ENCODE measurements at regions not wholly inside any gene's neighbourhood (a gene's known extent, or its start where the extent isn't known, plus 50 kb on each side); places are given as distances from the start of the nearest gene placed in this dataset.

- Histone ChIP-seq H2AFZ (ENCODE audit: low read depth, low read length) (no peak overlapping the region), H2BK15ac (ENCODE audit: low read depth, poor library complexity, severe bottlenecking) (no peak overlapping the region), H3K4me1 (ENCODE audit: control insufficient read depth, insufficient read depth, low read depth, low read length) (no peaks in the 10 kb centered on the region), H4K91ac (ENCODE audit: low read length) (no peak overlapping the region), H2BK5ac (ENCODE audit: low read depth, low read length, poor library complexity, severe bottlenecking) (no peak overlapping the region), H3K4me3 (ENCODE audit: insufficient read depth in 1 of 2, low read depth in 1 of 2, low read length in 2 of 2) (no peak overlapping the region), H3K36me3 (ENCODE audit: control insufficient read depth in 1 of 2, insufficient read depth in 2 of 2, low read depth in 1 of 2, low read length in 2 of 2) (no peaks in the 10 kb centered on the region), H2AK5ac (ENCODE audit: low read length, severe bottlenecking) (no peak overlapping the region), H3K79me1 (replicated peaks; ENCODE audit: low read length, poor library complexity, severe bottlenecking) (no peaks in the 10 kb centered on the region), H3K27ac (ENCODE audit: low read length, poor library complexity, severe bottlenecking) (no peak overlapping the region), H3K4ac (ENCODE audit: low read depth in 1 of 2, low read length in 2 of 2) (no peak overlapping the region), H3K27me3 (ENCODE audit: control insufficient read depth in 1 of 2, insufficient read depth in 1 of 2, low read length in 2 of 2) (no peaks in the 10 kb centered on the region), H2BK120ac (ENCODE audit: low read depth, low read length) (no peak overlapping the region), H3K9ac (ENCODE audit: low read length) (no peak overlapping the region), H3K9me3 (ENCODE audit: control insufficient read depth, low read length) (peaks cover 20% of the 10 kb centered on the region), H4K8ac (ENCODE audit: low read length) (no peak overlapping the region), H3K18ac (ENCODE audit: low read depth in 1 of 2, low read length in 2 of 2) (no peak overlapping the region), H3K4me2 (ENCODE audit: low read length, poor library complexity, severe bottlenecking) (no peak overlapping the region), H3K23ac (ENCODE audit: low read length in 2 of 2) (no peak overlapping the region), H3K14ac (ENCODE audit: low read length in 2 of 2) (no peak overlapping the region), H2BK12ac (ENCODE audit: low read length in 2 of 2) (no peak overlapping the region)
- WGBS: no CpG with 5 or more reads among the region's 2 CpGs
- DNase-seq: no peak
Observed at GRCh38 chr1:105343317-105343716, 1593.6 kb downstream of the AMY1C start.

- Histone ChIP-seq H2BK5ac (ENCODE audit: low read depth, low read length, poor library complexity, severe bottlenecking) (no peak overlapping the region), H3K9me3 (ENCODE audit: control insufficient read depth, low read length) (peaks cover 8% of the 10 kb centered on the region), H3K27ac (ENCODE audit: low read length, poor library complexity, severe bottlenecking) (no peak overlapping the region), H3K4me2 (ENCODE audit: low read length, poor library complexity, severe bottlenecking) (no peak overlapping the region), H3K4ac (ENCODE audit: low read depth in 1 of 2, low read length in 2 of 2) (no peak overlapping the region), H3K14ac (ENCODE audit: low read length in 2 of 2) (no peak overlapping the region), H3K27me3 (ENCODE audit: control insufficient read depth in 1 of 2, insufficient read depth in 1 of 2, low read length in 2 of 2) (no peaks in the 10 kb centered on the region), H3K18ac (ENCODE audit: low read depth in 1 of 2, low read length in 2 of 2) (no peak overlapping the region), H2AK5ac (ENCODE audit: low read length, severe bottlenecking) (no peak overlapping the region), H2BK15ac (ENCODE audit: low read depth, poor library complexity, severe bottlenecking) (no peak overlapping the region), H2BK12ac (ENCODE audit: low read length in 2 of 2) (no peak overlapping the region), H4K8ac (ENCODE audit: low read length) (no peak overlapping the region), H3K23ac (ENCODE audit: low read length in 2 of 2) (no peak overlapping the region), H3K36me3 (ENCODE audit: control insufficient read depth in 1 of 2, insufficient read depth in 2 of 2, low read depth in 1 of 2, low read length in 2 of 2) (no peaks in the 10 kb centered on the region), H2AFZ (ENCODE audit: low read depth, low read length) (no peak overlapping the region), H3K4me1 (ENCODE audit: control insufficient read depth, insufficient read depth, low read depth, low read length) (no peaks in the 10 kb centered on the region), H3K79me1 (replicated peaks; ENCODE audit: low read length, poor library complexity, severe bottlenecking) (no peaks in the 10 kb centered on the region), H3K4me3 (ENCODE audit: insufficient read depth in 1 of 2, low read depth in 1 of 2, low read length in 2 of 2) (no peak overlapping the region), H3K9ac (ENCODE audit: low read length) (no peak overlapping the region), H4K91ac (ENCODE audit: low read length) (no peak overlapping the region), H2BK120ac (ENCODE audit: low read depth, low read length) (no peak overlapping the region)
- no peak for DNase-seq
- no CpG with 5 or more reads among the region's 1 CpG for WGBS
Observed at GRCh38 chr1:105359457-105359856, 1609.8 kb downstream of the AMY1C start.

DNA sequence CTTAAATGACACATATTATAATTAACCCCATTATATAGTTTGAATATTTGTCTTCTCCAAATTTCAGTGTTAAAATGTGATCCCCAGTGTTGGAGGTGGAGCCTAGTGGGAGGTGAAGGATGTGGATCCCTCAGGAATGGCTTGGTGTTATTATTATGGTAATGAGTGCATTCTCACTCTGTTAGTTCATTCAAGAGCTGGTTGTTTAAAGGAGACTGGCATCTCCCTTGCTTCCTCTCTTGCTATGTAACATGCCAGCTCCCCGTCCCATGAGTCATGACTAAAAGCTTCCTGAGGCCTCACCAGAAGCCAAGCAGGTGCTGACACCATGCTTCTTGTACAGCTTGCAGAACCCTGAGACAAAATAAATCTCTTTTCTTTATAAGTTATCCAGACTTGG, 1612.7 kb downstream of the AMY1C start:
- no peak overlapping the region for H3K9ac ChIP-seq (ENCODE audit: low read length)
- H3K9me3 ChIP-seq (ENCODE audit: control insufficient read depth, low read length): peaks cover 11% of the 10 kb centered on the region
- no peak overlapping the region for H3K23ac ChIP-seq (ENCODE audit: low read length in 2 of 2)
- H2BK5ac ChIP-seq (ENCODE audit: low read depth, low read length, poor library complexity, severe bottlenecking): no peak overlapping the region
- H3K4me2 ChIP-seq (ENCODE audit: low read length, poor library complexity, severe bottlenecking): no peak overlapping the region
- H2BK120ac ChIP-seq (ENCODE audit: low read depth, low read length): no peak overlapping the region
- no peaks in the 10 kb centered on the region for H3K27me3 ChIP-seq (ENCODE audit: control insufficient read depth in 1 of 2, insufficient read depth in 1 of 2, low read length in 2 of 2)
- no peaks in the 10 kb centered on the region for H3K4me1 ChIP-seq (ENCODE audit: control insufficient read depth, insufficient read depth, low read depth, low read length)
- no peak overlapping the region for H2AFZ ChIP-seq (ENCODE audit: low read depth, low read length)
- H2BK15ac ChIP-seq (ENCODE audit: low read depth, poor library complexity, severe bottlenecking): no peak overlapping the region
- no peaks in the 10 kb centered on the region for H3K36me3 ChIP-seq (ENCODE audit: control insufficient read depth in 1 of 2, insufficient read depth in 2 of 2, low read depth in 1 of 2, low read length in 2 of 2)
- 86% methylated on average over 1 of the region's 1 CpG for WGBS
- H3K27ac ChIP-seq (ENCODE audit: low read length, poor library complexity, severe bottlenecking): no peak overlapping the region
- no peak overlapping the region for H4K8ac ChIP-seq (ENCODE audit: low read length)
- no peak for DNase-seq
- H2BK12ac ChIP-seq (ENCODE audit: low read length in 2 of 2): no peak overlapping the region
- H4K91ac ChIP-seq (ENCODE audit: low read length): no peak overlapping the region
- no peak overlapping the region for H3K14ac ChIP-seq (ENCODE audit: low read length in 2 of 2)
- no peak overlapping the region for H3K4me3 ChIP-seq (ENCODE audit: insufficient read depth in 1 of 2, low read depth in 1 of 2, low read length in 2 of 2)
- no peak overlapping the region for H3K18ac ChIP-seq (ENCODE audit: low read depth in 1 of 2, low read length in 2 of 2)
- H3K79me1 ChIP-seq (replicated peaks; ENCODE audit: low read length, poor library complexity, severe bottlenecking): no peaks in the 10 kb centered on the region
- no peak overlapping the region for H3K4ac ChIP-seq (ENCODE audit: low read depth in 1 of 2, low read length in 2 of 2)
- no peak overlapping the region for H2AK5ac ChIP-seq (ENCODE audit: low read length, severe bottlenecking)

- Histone ChIP-seq H3K14ac (ENCODE audit: low read length in 2 of 2) (no peak overlapping the region), H4K8ac (ENCODE audit: low read length) (no peak overlapping the region), H3K4ac (ENCODE audit: low read depth in 1 of 2, low read length in 2 of 2) (no peak overlapping the region), H3K9ac (ENCODE audit: low read length) (no peak overlapping the region), H2BK12ac (ENCODE audit: low read length in 2 of 2) (no peak overlapping the region), H2AK5ac (ENCODE audit: low read length, severe bottlenecking) (no peak overlapping the region), H3K4me2 (ENCODE audit: low read length, poor library complexity, severe bottlenecking) (no peak overlapping the region), H3K27ac (ENCODE audit: low read length, poor library complexity, severe bottlenecking) (no peak overlapping the region), H3K23ac (ENCODE audit: low read length in 2 of 2) (no peak overlapping the region), H3K27me3 (ENCODE audit: control insufficient read depth in 1 of 2, insufficient read depth in 1 of 2, low read length in 2 of 2) (no peaks in the 10 kb centered on the region), H2BK5ac (ENCODE audit: low read depth, low read length, poor library complexity, severe bottlenecking) (no peak overlapping the region), H3K36me3 (ENCODE audit: control insufficient read depth in 1 of 2, insufficient read depth in 2 of 2, low read depth in 1 of 2, low read length in 2 of 2) (no peaks in the 10 kb centered on the region), H2BK15ac (ENCODE audit: low read depth, poor library complexity, severe bottlenecking) (no peak overlapping the region), H3K4me1 (ENCODE audit: control insufficient read depth, insufficient read depth, low read depth, low read length) (no peaks in the 10 kb centered on the region), H3K18ac (ENCODE audit: low read depth in 1 of 2, low read length in 2 of 2) (no peak overlapping the region), H3K79me1 (replicated peaks; ENCODE audit: low read length, poor library complexity, severe bottlenecking) (no peaks in the 10 kb centered on the region), H2BK120ac (ENCODE audit: low read depth, low read length) (no peak overlapping the region), H2AFZ (ENCODE audit: low read depth, low read length) (no peak overlapping the region), H3K9me3 (ENCODE audit: control insufficient read depth, low read length) (peaks cover 2% of the 10 kb centered on the region), H3K4me3 (ENCODE audit: insufficient read depth in 1 of 2, low read depth in 1 of 2, low read length in 2 of 2) (no peak overlapping the region), H4K91ac (ENCODE audit: low read length) (no peak overlapping the region)
- no peak for DNase-seq
- WGBS: 87% methylated on average over 4 of the region's 4 CpGs
Observed at GRCh38 chr1:105368446-105368845, 1618.7 kb downstream of the AMY1C start.
